GM20000 (cell line): ENCODE measurements at regions not wholly inside any gene's neighbourhood (a gene's known extent, or its start where the extent isn't known, plus 50 kb on each side); places are given as distances from the start of the nearest gene placed in this dataset.

Experiments used
- DNase-seq: peaks from one replicate; pipeline ENCODE4 v3.0.0; 2012; ENCODE audit warnings: low spot score
- CTCF ChIP-seq: IDR thresholded peaks from 2 replicates; pipeline ENCODE4 v1.5.1; 2012; ENCODE audit warnings: mild to moderate bottlenecking, control low read depth; ENCODE audit errors: extremely low read depth, missing control alignments

- DNase-seq = no peak
- TF ChIP-seq CTCF = no peak
These were observed 157.6 kb downstream of the DSEL start for GRCh38 chr18:67358947-67359346.

- TF ChIP-seq CTCF = no peak
- no peak for DNase-seq
These were observed 161.8 kb downstream of the DSEL start for GRCh38 chr18:67354692-67355091.

GRCh38 chr18:67354091-67354490 lies 162.4 kb downstream of the DSEL start:
- no peak for TF ChIP-seq CTCF
- DNase-seq = no peak

- no peak for DNase-seq
- no peak for TF ChIP-seq CTCF
These were observed 169.1 kb downstream of the DSEL start for GRCh38 chr18:67347438-67347837.

- TF ChIP-seq CTCF = no peak
- DNase-seq = no peak
These were observed 174.4 kb downstream of the DSEL start for GRCh38 chr18:67342159-67342558.

GRCh38 chr18:67337696-67338095 lies 178.8 kb downstream of the DSEL start:
- no peak for DNase-seq
- TF ChIP-seq CTCF = no peak

- TF ChIP-seq CTCF = no peak
- no peak for DNase-seq
These were observed 184.7 kb downstream of the DSEL start for GRCh38 chr18:67331857-67332256.
